ENCODE measurements at regions not wholly inside any gene's neighbourhood (a gene's known extent, or its start where the extent isn't known, plus 50 kb on each side); places are given as distances from the start of the nearest gene placed in this dataset.

- no peak for TF ChIP-seq CTCF (IDR thresholded peaks at IDR 0.05; ENCODE audit: poor library complexity)
- no peak for TF ChIP-seq EZH2 (IDR thresholded peaks at IDR 0.05; ENCODE audit: borderline replicate concordance)
These were observed 66.7 kb upstream of the LMO1 start for GRCh38 chr11:8330404-8330803.

All from hepatocyte (in vitro differentiated cells).